PC-3 (cell line): ENCODE measurements at regions not wholly inside any gene's neighbourhood (a gene's known extent, or its start where the extent isn't known, plus 50 kb on each side); places are given as distances from the start of the nearest gene placed in this dataset.
"Not testable (repeated sequence)": the region's sequence is repeated elsewhere in the genome, so short reads cannot be mapped to it uniquely, and the experiment has no call there.

ENCODE experiments used
- ATAC-seq: fragments of 200-7000 bp; cut with Tn5 transposase; 2 replicates; pipeline ENCODE4 v1.9.1; 2020; ENCODE audit warnings: mild to moderate bottlenecking, moderate library complexity
- BruUV-seq: library from RNA; stranded (reverse); fragments of 400-500 nt; replicated peaks from 2 replicates; lab custom pipeline; 2021; lab: Mats Ljungman, UMichigan
- CTCF ChIA-PET: fragments of 300-600 bp; sonication (Branson Sonifier 250); formaldehyde crosslinking; loops from one replicate; lab custom pipeline; 2022; ENCODE audit warnings: antibody characterized with exemption; lab: Charles Lee
- POLR2A ChIA-PET: fragments of 300-600 bp; sonication (Branson Sonifier 250); formaldehyde crosslinking; loops from one replicate; lab custom pipeline; 2022; ENCODE audit warnings: antibody characterized with exemption; ENCODE audit not compliant: unreplicated experiment; lab: Charles Lee
- DNase-seq: peaks from one replicate; pipeline ENCODE4 v3.0.0-alpha.2; 2015
- H2AFZ ChIP-seq: fragments of 300-600 bp; sonication (generic); 2 replicates; pipeline ENCODE4 v1.6.0; 2016; ENCODE audit warnings: antibody characterized with exemption, low read length
- H3F3A ChIP-seq: fragments of 300-600 bp; sonication (generic); one replicate; pipeline ENCODE4 v1.6.0; 2017; ENCODE audit warnings: antibody characterized with exemption, low read length, control low read depth, mild to moderate bottlenecking; ENCODE audit not compliant: unreplicated experiment
- H3K27ac ChIP-seq: fragments of 300-600 bp; sonication (generic); 2 replicates; pipeline ENCODE4 v1.5.1; 2016; ENCODE audit warnings: mild to moderate bottlenecking, low read length
- H3K27me3 ChIP-seq: fragments of 300-600 bp; sonication (generic); 2 replicates; pipeline ENCODE4 v1.6.1; 2016; ENCODE audit warnings: low read length, mixed read lengths
- H3K36me3 ChIP-seq: fragments of 300-600 bp; sonication (generic); 2 replicates; pipeline ENCODE4 v1.6.1; 2016; ENCODE audit warnings: low read depth, mixed run types, low read length, mixed read lengths
- H3K4me1 ChIP-seq: fragments of 300-600 bp; sonication (generic); 2 replicates; pipeline ENCODE4 v1.5.1; 2016; ENCODE audit warnings: low read length; ENCODE audit not compliant: insufficient read depth
- H3K4me2 ChIP-seq: fragments of 300-600 bp; sonication (generic); 2 replicates; pipeline ENCODE4 v1.6.0; 2016; ENCODE audit warnings: low read length
- H3K4me3 ChIP-seq: fragments of 300-600 bp; sonication (generic); 2 replicates; pipeline ENCODE4 v1.5.1; 2016; ENCODE audit warnings: mild to moderate bottlenecking, low read length, mixed read lengths
- H3K79me2 ChIP-seq: fragments of 300-600 bp; sonication (generic); 2 replicates; pipeline ENCODE4 v1.6.1; 2017; ENCODE audit warnings: low read length, mixed read lengths
- H3K9ac ChIP-seq: fragments of 300-600 bp; sonication (generic); 2 replicates; pipeline ENCODE4 v1.6.0; 2016; ENCODE audit warnings: mild to moderate bottlenecking, low read length
- H3K9me2 ChIP-seq: fragments of 300-600 bp; sonication (generic); replicated peaks from 2 replicates; pipeline ENCODE4 v1.6.1; 2016; ENCODE audit warnings: mixed run types, low read length, mixed read lengths
- H3K9me3 ChIP-seq: fragments of 300-600 bp; sonication (generic); 2 replicates; pipeline ENCODE4 v1.6.1; 2016; ENCODE audit warnings: low read length, mixed read lengths
- H4K20me1 ChIP-seq: fragments of 300-600 bp; sonication (generic); 2 replicates; pipeline ENCODE4 v1.6.1; 2016; ENCODE audit warnings: low read length, mixed read lengths
- EZH2 ChIP-seq: fragments of 300-600 bp; sonication (generic); IDR thresholded peaks from one replicate; pipeline ENCODE4 v1.6.1; 2017; ENCODE audit warnings: antibody characterized with exemption, mild to moderate bottlenecking, low read length; ENCODE audit not compliant: unreplicated experiment
- EZH2phosphoT487 ChIP-seq: fragments of 300-600 bp; sonication (generic); IDR thresholded peaks from 2 replicates; pipeline ENCODE4 v1.6.1; 2018; ENCODE audit warnings: mild to moderate bottlenecking, antibody characterized with exemption, low read length, borderline replicate concordance
- intact Hi-C: fragments of 100-400 bp; cut with micrococcal nuclease; formaldehyde crosslinking; loops from 2 replicates; pipeline ENCODE4 v1.9.0; 2023
- TF ChIP-seq, protein P1 (sequence below): fragments of 300-600 bp; sonication (generic); conservative IDR thresholded peaks from 2 replicates; pipeline ENCODE4 v1.5.1; 2017; ENCODE audit warnings: antibody characterized with exemption, low read depth, mild to moderate bottlenecking, low read length

DNA sequence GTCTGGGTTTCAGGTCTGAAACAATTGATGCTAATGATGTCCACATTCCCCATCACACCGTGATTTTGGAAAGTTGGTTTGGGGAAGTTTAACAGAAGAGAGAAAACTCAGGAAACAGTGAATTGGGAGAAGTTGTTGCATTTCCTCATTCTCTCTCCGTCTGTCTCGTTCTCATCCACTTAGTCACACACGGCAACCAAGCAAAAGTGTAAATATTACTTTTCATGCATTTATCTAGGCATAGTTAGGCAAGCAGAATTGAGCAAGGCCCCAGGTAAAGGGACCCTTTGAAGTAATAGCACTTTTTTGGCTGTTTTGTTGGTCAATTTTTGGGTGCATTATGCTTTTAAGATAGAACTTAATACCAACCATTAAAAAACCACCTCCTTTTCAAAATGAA is 137.0 kb upstream of the SULF2 start:
- POLR2A ChIA-PET = interaction anchor here (0.7 kb wide), 1 partner anchor 13 kb away, joined by 5 read pairs; no protein-coding TSS in a partner anchor

DNA sequence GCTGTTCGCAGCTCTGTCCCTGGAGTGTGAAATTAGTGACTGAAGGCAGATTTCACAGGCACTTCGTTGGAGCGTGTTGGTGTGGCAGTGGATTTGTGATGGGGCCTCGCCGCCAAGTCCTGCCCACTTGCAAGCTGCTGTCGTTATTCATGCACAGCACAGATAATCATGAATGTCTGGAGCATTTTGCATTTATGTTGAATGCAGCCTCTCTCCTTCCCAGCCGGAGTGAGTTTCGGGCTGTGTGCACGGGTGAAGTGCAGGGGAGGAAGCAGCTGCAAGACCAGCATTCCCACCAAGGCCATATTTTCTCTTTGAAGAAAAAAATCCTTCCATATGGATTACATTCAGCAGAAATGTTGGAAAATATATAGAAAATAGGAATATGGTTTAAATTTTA is 136.5 kb upstream of the SULF2 start:
- peak overlapping the region; percentile 53 for H3K9ac ChIP-seq
- not testable (repeated sequence) for H3K79me2 ChIP-seq, H3K27me3 ChIP-seq, H3F3A ChIP-seq, H4K20me1 ChIP-seq, H3K36me3 ChIP-seq, H3K9me2 ChIP-seq
- peaks cover 48% of the 10 kb centered on the region for H3K4me1 ChIP-seq
- peak overlapping the region; percentile 83 for H3K4me2 ChIP-seq
- H3K4me3 ChIP-seq = peak overlapping the region; percentile 53; the same call in 1 of the 2 replicates
- H2AFZ ChIP-seq = peak overlapping the region; percentile 60
- ChIA-PET POLR2A (interaction anchor here (0.7 kb wide), 2 partner anchors 12 to 52 kb away, joined by 5 to 6 read pairs; no protein-coding TSS in a partner anchor), CTCF (interaction anchor here (0.6 kb wide), 1 partner anchor 28 kb away, joined by 3 read pairs; no protein-coding TSS in a partner anchor)
- ATAC-seq (peak; percentile 70), DNase-seq (peak; percentile 29)
- intact Hi-C loops = loop anchor here (1.0 to 10.0 kb wide), 3 partner anchors 28 to 263 kb away; no protein-coding TSS in a partner anchor
- H3K9me3 ChIP-seq = peaks cover 14% of the 10 kb centered on the region; the same call in 1 of the 2 replicates
- H3K27ac ChIP-seq = peak overlapping the region; percentile 86
- BruUV-seq = TSS peak; percentile 50

More for the DNA sequence above, 137.0 kb upstream of the SULF2 start:
- H3K4me2 ChIP-seq = peak overlapping the region; percentile 83
- ATAC-seq (peak; percentile 69), DNase-seq (peak; percentile 86)
- H3K27me3 ChIP-seq = no peaks in the 10 kb centered on the region
- H3K9me2 ChIP-seq = no peaks in the 10 kb centered on the region
- peaks cover 4% of the 10 kb centered on the region for H3F3A ChIP-seq
- CTCF ChIA-PET = no interaction called here
- no peaks in the 10 kb centered on the region for H3K79me2 ChIP-seq
- H3K9me3 ChIP-seq = peaks cover 10% of the 10 kb centered on the region; the same call in 1 of the 2 replicates
- H2AFZ ChIP-seq = peak overlapping the region; percentile 60; the same call in 1 of the 2 replicates
- peak overlapping the region; percentile 53 for H3K9ac ChIP-seq
- TF ChIP-seq EZH2 (no peak), EZH2phosphoT487 (no peak)
- TF ChIP-seq, protein P1, sequence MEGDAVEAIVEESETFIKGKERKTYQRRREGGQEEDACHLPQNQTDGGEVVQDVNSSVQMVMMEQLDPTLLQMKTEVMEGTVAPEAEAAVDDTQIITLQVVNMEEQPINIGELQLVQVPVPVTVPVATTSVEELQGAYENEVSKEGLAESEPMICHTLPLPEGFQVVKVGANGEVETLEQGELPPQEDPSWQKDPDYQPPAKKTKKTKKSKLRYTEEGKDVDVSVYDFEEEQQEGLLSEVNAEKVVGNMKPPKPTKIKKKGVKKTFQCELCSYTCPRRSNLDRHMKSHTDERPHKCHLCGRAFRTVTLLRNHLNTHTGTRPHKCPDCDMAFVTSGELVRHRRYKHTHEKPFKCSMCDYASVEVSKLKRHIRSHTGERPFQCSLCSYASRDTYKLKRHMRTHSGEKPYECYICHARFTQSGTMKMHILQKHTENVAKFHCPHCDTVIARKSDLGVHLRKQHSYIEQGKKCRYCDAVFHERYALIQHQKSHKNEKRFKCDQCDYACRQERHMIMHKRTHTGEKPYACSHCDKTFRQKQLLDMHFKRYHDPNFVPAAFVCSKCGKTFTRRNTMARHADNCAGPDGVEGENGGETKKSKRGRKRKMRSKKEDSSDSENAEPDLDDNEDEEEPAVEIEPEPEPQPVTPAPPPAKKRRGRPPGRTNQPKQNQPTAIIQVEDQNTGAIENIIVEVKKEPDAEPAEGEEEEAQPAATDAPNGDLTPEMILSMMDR = no peak
- peaks cover 53% of the 10 kb centered on the region for H3K4me1 ChIP-seq
- peak overlapping the region; percentile 86 for H3K27ac ChIP-seq
- peaks cover 2% of the 10 kb centered on the region; the same call in 1 of the 2 replicates for H3K36me3 ChIP-seq
- no TSS peak for BruUV-seq
- H4K20me1 ChIP-seq = no peaks in the 10 kb centered on the region
- intact Hi-C loops = loop anchor here (1.0 to 10.0 kb wide), 3 partner anchors 28 to 263 kb away; no protein-coding TSS in a partner anchor
- H3K4me3 ChIP-seq = peak overlapping the region; percentile 53; the same call in 1 of the 2 replicates

DNA sequence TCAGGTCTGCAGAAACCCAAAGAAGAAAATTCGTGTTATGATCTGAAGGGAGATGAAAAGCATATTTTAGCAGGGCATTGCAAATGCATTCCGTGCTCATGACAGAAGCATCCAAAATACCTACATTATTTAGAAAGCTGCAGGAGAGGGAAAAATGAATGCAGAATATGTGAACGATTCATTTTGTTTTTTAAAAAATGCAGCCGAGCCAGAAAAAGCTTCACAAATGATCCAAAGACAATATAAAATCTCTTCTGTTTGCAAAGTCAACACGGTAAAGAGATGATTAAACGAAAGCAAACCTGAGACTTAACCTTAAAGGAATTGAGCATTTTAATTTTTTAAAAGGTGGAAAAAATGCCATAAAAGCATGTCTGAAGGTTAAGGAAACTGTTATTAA is 136.1 kb upstream of the SULF2 start:
- peak overlapping the region; percentile 53 for H3K4me3 ChIP-seq
- H4K20me1 ChIP-seq = no peaks in the 10 kb centered on the region
- H3K9me3 ChIP-seq = peaks cover 15% of the 10 kb centered on the region; the same call in 1 of the 2 replicates
- H3K4me2 ChIP-seq = peak overlapping the region; percentile 83
- peak overlapping the region; percentile 86 for H3K27ac ChIP-seq
- no TSS peak for BruUV-seq
- H3K9ac ChIP-seq = peak overlapping the region; percentile 53
- ATAC-seq (peak; percentile 54), DNase-seq (peak; percentile 59)
- H3K79me2 ChIP-seq = no peaks in the 10 kb centered on the region
- H3K27me3 ChIP-seq = no peaks in the 10 kb centered on the region
- ChIA-PET POLR2A (interaction anchor here (0.7 kb wide), 2 partner anchors 12 to 52 kb away, joined by 5 to 6 read pairs; no protein-coding TSS in a partner anchor), CTCF (interaction anchor here (0.6 kb wide), 1 partner anchor 28 kb away, joined by 3 read pairs; no protein-coding TSS in a partner anchor)
- H3F3A ChIP-seq = peaks cover 4% of the 10 kb centered on the region
- peaks cover 44% of the 10 kb centered on the region for H3K4me1 ChIP-seq
- H3K36me3 ChIP-seq = peaks cover 8% of the 10 kb centered on the region; the same call in 1 of the 2 replicates
- TF ChIP-seq, protein P1 = no peak
- no peak for TF ChIP-seq EZH2phosphoT487
- intact Hi-C loops = loop anchor here (10.0 kb wide), 2 partner anchors 107 to 263 kb away; no protein-coding TSS in a partner anchor
- H2AFZ ChIP-seq = peak overlapping the region; percentile 60
- no peaks in the 10 kb centered on the region for H3K9me2 ChIP-seq
